ENCODE measurements at regions not wholly inside any gene's neighbourhood (a gene's known extent, or its start where the extent isn't known, plus 50 kb on each side); places are given as distances from the start of the nearest gene placed in this dataset.

- DNase-seq (ENCODE audit: low spot score in 2 of 2) = no peak
- intact Hi-C loops (cut with DNase I; ENCODE audit: low total_unique reads) = no loop called here
- Histone ChIP-seq H3K9me3 (no peaks in the 10 kb centered on the region), H3K27ac (no peak overlapping the region), H3K4me1 (no peaks in the 10 kb centered on the region), H3K36me3 (no peaks in the 10 kb centered on the region), H3K27me3 (no peaks in the 10 kb centered on the region), H3K4me3 (no peak overlapping the region)
- no peak for TF ChIP-seq CTCF (IDR thresholded peaks at IDR 0.05)
- no peak for TF ChIP-seq POLR2AphosphoS5 (IDR thresholded peaks at IDR 0.05)
- no peak for TF ChIP-seq POLR2A (IDR thresholded peaks at IDR 0.05)
Measured at GRCh38 chr6:33874136-33874760, 70.4 kb upstream of the MLN start.

DNA sequence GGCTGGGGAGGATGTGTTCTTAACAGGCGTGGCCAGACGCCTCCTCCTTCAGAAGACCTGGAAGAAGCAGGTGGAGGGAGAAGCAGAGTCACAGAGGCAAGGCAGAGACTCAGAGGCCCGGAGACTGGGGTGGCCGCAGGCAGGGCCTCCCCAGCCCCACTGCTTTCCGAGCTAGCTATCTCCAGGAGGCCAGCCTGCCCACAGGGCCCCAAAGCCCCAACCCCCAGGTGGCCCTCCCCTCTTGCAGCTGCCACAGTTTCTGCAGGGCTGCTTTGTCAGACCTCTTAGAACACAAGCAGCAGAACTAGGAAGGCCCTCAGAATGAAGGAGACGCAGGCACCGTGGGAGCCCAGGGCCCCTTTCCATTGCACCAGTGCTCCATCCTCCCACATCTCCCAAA lies 69.0 kb upstream of the MLN start:
- H3K4me3 ChIP-seq = no peak overlapping the region
- no peaks in the 10 kb centered on the region for H3K27me3 ChIP-seq
- H3K4me1 ChIP-seq = no peaks in the 10 kb centered on the region
- intact Hi-C loops (cut with DNase I; ENCODE audit: low total_unique reads) = no loop called here
- H3K27ac ChIP-seq = no peak overlapping the region
- no peaks in the 10 kb centered on the region for H3K36me3 ChIP-seq
- no peaks in the 10 kb centered on the region for H3K9me3 ChIP-seq
- no peak for DNase-seq (ENCODE audit: low spot score in 2 of 2)
- TF ChIP-seq POLR2AphosphoS5 (IDR thresholded peaks at IDR 0.05) = no peak
- TF ChIP-seq POLR2A (IDR thresholded peaks at IDR 0.05) = no peak
- no peak for TF ChIP-seq CTCF (IDR thresholded peaks at IDR 0.05)

DNA sequence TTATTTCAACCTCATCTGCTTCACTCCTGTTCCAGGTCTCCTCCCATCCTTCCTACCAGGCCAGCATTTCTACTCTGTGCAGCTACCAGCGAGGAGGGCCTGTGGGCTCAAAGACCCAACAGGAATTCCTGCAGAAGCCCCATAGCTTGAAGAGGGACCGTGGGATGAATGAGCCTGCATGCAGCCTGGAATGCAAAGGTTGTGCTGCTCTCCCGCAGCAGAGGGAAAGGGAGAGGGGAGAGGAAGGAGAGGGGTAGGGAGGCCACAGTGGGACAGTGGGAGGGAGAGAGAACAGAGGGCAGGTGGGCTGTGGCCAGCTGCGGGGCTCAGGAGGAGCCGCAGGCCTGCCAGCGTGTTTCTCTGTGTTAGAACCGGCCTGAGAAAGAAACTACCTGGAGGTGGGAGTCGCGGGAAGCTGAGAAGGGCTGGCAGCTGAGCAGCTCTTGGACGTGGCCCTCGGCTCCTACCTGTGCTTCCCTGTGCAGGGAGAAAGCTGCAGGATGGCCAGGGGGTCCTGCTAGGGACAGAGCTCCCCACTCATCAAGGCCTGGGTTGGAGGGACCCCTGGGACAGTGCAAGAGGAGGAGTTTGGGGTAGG lies 66.1 kb upstream of the MLN start:
- Histone ChIP-seq H3K4me1 (no peaks in the 10 kb centered on the region), H3K9me3 (no peaks in the 10 kb centered on the region), H3K4me3 (no peak overlapping the region), H3K36me3 (no peaks in the 10 kb centered on the region), H3K27ac (no peak overlapping the region), H3K27me3 (no peaks in the 10 kb centered on the region)
- intact Hi-C loops (cut with DNase I; ENCODE audit: low total_unique reads) = no loop called here
- no peak for DNase-seq (ENCODE audit: low spot score in 2 of 2)
- TF ChIP-seq POLR2A (IDR thresholded peaks at IDR 0.05) (no peak), CTCF (IDR thresholded peaks at IDR 0.05) (no peak), POLR2AphosphoS5 (IDR thresholded peaks at IDR 0.05) (no peak)

DNA sequence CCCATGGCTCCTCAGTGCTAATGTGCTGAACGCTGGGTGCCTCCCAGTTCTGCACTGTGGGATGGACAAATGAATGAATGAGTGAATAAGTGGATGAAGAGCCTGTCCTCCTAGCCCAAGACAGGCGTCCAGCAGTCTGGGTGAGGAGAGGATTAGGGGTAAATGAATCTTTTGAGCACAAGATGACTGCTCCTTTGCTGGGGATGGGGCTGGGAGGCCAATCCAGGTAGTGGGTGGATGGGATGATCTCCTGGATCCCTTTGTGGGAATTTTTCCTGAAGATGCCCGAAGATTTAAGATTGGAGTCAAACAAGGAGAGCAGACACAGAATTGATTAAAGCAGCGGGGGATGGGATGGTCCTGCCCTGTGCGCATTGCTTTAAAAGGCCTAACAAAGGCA lies 65.3 kb upstream of the MLN start:
- intact Hi-C loops (cut with DNase I; ENCODE audit: low total_unique reads) = no loop called here
- Histone ChIP-seq H3K27ac (no peak overlapping the region), H3K36me3 (no peaks in the 10 kb centered on the region), H3K27me3 (no peaks in the 10 kb centered on the region), H3K4me3 (no peak overlapping the region), H3K4me1 (no peaks in the 10 kb centered on the region), H3K9me3 (no peaks in the 10 kb centered on the region)
- TF ChIP-seq POLR2AphosphoS5 (IDR thresholded peaks at IDR 0.05) (no peak), CTCF (IDR thresholded peaks at IDR 0.05) (no peak), POLR2A (IDR thresholded peaks at IDR 0.05) (no peak)
- no peak for DNase-seq (ENCODE audit: low spot score in 2 of 2)

DNA sequence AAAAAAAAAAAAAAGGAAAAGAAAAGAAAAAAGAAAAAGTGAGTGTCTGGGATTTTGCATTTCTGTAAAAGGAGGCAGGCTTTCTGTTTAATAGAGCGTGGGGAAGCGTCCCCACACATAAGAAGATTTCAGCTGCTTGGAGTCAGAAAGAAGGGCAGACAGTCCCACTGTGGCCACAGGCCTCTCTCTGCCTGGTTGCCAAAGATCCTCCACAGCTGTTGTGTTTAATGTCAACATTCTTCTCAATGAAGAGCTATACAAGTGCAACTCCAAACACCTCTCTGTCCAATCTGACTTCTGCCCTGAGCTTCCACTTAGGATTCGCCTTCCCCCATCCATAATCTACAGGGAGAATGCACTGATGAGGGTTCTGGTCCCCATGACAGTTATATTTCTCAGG lies 64.3 kb upstream of the MLN start:
- no peak for DNase-seq (ENCODE audit: low spot score in 2 of 2)
- Histone ChIP-seq H3K27me3 (no peaks in the 10 kb centered on the region), H3K9me3 (no peaks in the 10 kb centered on the region), H3K27ac (no peak overlapping the region), H3K4me1 (no peaks in the 10 kb centered on the region), H3K36me3 (no peaks in the 10 kb centered on the region), H3K4me3 (no peak overlapping the region)
- intact Hi-C loops (cut with DNase I; ENCODE audit: low total_unique reads) = no loop called here
- TF ChIP-seq CTCF (IDR thresholded peaks at IDR 0.05) = no peak

Data from breast epithelium (tissue), 4 donors.